HG03039 (cell line): ENCODE measurements at regions not wholly inside any gene's neighbourhood (a gene's known extent, or its start where the extent isn't known, plus 50 kb on each side); places are given as distances from the start of the nearest gene placed in this dataset.
A peak's percentile ranks its signal among the peaks of the same experiment; 100 is the strongest.

Experiments
- ATAC-seq: cut with Tn5 transposase; IDR thresholded peaks from one replicate; pipeline ENCODE4 v1.9.1; 2021; ENCODE audit warnings: mild to moderate bottlenecking, moderate library complexity; ENCODE audit not compliant: unreplicated experiment

DNA sequence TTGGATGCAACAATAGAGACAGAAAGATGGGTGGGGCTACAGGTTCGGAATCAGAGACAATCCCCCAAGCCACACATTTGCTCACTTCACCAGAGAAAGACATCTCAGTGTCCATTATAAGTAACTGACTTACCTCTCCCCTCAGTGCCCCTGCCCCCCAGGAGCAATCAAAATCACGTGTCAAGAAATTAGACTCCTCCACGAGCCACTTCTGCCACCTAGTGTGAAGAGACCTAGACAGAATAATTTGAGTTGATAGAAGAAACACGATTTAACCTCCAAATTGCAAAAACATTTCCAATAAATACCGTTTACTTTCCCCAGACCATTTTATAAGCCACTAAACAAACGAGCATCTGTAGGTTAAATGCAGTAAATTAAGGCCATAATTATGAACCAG lies 123.2 kb downstream of the SLC30A10 start:
- ATAC-seq = no peak

DNA sequence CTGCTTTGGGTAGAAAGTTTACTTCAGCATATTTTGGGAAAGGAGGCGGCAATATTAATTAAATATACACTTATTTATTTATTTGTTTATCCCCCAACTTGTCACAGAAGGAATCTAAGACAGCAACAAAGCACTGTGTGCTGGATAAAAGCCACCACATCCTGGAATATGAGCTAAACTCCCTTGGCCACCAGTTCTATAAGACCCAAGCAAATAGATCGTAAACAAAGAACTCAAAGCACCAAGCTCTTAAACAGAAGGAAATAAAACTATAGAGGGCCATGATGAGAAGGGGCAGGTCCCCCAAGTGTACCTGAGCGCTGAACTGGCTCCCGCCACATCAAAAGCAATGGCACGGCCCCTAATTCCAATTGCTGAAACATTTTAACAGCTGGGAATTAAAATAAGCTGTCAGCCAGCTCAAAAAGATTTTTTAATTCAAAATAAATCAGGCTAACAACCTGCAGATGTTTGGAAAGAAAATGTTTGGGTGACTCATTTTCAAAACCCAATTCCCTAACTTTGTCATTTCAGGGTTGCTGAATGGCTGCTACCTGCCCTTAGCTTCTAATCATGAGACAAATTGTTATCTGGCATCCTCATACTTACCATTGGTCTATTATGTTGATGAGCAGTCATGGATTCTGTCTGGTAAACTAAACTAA lies 127.1 kb downstream of the SLC30A10 start:
- ATAC-seq = no peak

DNA sequence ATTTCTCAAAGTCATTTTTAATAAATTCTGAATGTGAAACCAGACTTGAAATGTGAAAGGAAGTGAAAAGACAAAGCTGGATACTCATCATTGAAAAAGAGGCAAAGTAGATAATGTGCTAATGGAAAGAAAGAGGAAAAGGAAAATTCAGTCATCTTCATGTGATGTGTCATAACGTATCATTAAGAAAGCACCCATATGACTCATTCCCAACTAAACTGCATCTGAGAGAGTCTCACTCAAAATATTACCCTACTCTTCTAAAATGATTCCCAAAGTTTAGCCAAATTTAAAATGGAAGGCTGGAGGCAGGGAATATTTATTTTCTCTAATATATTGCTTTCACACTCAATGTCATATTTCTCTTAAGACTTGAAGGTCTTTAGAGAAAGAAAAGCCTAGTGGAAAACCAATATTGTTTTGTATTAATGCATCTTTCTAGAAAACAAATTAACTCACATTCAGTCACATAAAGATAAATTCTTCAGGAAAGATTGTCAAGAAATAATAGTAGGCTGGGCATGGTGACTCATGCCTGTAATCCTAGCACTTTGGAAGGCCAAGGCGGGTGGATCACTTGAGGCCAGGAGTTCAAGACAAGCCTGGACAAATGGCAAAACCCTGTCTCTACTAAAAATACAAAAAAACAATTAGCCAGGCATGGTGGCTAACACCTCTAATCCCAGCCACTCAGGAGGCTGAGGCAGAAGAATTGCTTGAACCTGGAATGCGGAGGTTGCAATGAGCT lies 129.9 kb downstream of the SLC30A10 start:
- no peak for ATAC-seq

DNA sequence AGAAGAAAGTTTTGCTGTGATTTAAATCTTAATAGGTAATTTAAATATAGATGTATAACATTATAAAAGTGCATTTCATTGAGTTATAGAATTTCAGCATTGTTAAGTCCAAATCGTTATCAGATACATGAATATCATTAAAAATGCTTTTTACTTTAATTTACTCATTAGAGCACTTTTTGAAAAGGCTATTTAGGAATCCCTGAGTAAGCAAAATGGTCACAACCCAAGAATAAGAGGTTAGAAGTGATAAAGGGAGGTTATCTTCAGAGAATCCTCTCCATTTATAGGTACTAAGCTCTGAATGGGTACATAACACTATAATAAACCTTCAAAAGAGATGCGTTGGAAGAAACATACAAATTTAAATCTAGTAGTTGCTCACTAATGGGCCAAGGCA lies 130.7 kb downstream of the SLC30A10 start:
- no peak for ATAC-seq

DNA sequence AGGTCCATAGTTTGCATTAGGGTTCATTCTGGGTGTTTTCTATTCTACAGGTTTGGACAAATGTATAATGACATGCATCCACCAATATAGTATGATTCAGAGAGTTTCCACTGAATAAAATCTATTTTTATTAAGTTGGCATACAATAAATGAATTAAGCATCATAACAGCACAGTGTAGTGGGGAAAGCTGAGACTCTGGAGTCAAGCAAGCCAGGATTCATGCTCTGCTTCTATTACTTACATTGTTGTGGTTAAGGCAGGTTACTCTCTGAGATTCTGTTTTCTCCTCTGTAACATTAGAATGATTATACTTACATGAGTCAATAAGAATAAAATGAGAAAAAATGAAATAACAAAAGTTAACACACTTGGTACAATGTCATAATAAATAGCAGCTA lies 131.3 kb downstream of the SLC30A10 start:
- no peak for ATAC-seq

DNA sequence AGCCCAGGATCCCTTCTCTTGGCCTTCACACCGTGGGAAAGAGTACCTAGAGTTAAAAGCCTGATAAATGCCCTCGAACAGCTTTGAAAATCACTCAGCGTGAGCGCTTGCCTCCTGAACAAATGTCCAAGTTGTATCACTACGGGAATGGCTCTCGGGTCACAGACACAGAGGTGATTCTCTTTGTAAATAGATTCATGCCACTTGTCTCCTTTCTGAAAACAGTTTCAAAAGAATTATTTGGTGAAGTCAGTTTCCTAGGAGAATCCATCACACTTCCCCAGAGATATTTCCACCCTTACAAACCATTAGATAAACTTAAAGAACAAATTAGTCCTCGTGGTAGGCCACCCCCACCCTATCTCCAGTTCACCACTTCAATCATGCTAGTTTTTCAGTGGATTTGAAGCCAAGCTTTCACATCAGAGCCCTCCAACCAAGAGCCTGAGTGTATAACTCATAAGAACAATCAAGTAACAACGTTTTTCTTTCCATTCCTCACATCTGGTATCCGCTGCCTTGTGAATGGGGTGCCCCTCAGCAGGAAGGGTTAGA lies 132.9 kb downstream of the SLC30A10 start:
- ATAC-seq = no peak

DNA sequence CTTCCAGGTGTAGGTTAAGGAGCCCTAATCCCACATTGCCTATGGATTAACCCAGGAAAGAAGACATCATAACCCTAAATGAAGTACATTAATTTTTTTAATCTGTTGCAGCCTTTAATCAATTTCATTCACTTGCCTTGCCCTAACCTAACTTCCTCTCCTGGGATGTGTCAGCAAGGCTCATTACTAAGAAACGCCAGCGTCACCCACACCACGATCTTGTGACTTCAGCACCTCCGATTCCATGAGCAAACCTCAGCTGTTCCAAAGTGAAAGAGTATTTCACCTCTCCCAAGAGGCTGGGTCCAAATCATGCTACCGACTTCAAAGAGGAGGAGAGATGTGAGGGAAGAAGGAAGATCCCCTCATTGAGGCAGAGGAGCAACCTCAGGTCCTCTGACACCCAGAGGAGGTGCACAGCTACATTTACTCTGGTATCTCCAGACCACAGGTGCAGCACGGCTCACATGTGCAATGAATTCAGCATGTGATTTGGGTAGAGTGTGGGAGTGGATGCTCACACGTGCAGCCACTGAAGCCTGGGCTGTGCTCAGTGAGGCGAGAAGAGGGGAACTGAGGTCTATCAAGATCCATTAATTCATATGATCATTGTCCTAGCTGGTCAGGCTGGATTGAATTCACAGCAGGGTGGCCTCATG lies 134.1 kb downstream of the SLC30A10 start:
- peak; percentile 74 for ATAC-seq

DNA sequence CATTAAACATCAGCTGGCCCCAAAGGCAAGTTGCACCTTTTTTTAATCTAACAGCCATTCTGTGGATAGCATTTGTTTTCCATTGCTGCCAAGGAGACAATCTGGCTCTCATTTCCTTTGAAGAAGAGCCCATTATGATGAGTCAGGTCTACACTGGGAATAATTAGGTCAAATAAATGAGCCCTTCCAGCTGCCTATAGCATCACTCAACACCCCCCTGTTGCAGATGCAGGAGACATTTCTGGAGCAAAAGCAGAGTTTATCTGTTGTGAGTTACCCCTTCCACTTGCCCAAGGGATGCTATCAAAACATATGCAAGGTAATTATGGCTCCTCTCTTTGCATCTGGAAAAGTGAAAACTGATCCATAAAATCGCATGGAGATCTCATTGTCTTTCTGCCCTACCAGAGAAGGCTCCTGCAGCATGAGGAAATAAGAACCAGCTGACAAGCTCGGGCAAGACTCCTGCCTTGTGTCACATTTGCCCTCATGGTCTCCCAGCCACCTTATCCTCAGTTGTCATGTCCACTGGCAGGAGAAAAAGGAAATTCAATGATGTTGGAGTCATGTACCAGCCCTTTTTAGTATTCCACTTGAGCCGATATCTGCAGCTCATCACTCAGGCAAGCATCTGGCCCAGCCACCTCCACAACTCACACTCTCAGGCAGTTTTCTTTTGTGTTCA lies 135.9 kb downstream of the SLC30A10 start:
- ATAC-seq = no peak

DNA sequence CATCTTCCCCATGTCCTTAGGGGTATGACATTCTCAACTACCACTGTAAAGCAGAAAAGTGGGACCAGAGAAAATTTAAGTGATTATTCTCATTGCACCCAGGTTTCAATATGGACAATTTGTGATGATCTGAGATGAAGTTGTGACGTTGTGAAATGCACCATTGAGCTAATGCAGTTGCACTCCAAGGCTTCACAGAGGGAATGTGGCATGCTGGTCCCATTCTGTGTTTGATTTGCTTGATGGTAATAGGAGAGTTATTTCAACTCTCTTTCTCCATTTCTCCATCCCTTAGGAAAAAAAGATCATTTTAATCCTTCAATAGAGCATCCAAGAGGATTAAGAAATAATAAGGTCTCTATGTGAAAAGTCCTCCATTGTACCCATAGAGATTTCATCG lies 136.6 kb downstream of the SLC30A10 start:
- no peak for ATAC-seq

DNA sequence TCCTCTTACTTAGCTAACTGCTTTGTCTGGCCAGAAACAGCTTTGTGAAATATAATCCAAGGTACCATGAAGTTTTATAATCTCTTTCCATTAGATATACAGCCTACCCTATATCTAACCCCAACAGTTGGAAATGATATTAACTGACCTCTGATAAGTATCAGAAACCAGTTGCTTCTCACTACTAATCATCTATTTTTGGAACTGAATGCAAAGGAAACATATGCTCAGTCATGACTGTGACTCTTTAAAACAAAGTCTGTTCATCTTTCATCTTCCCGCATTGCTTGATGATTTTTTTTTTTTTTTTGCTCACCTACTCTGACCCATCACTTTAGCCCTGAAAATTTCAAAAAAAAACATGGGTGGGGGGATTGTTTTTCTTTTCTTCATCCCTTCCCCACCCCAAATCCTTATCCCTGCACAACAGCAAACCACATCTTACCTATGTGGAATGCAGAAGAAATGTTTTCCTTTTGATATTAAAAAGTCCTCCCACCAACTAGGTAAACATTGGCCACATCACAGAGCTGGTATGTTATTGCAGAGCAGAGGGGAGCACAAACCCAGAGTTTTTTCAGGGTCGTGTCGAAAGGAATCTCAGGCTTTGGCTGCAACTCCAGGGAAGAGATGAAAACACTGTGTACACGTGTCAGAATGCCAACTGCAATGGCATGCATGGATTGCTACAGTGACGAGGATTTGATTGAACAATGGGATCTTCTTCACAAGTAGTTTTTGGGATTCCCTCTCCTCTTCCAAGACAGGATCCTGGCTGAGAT lies 137.3 kb downstream of the SLC30A10 start:
- ATAC-seq = no peak

DNA sequence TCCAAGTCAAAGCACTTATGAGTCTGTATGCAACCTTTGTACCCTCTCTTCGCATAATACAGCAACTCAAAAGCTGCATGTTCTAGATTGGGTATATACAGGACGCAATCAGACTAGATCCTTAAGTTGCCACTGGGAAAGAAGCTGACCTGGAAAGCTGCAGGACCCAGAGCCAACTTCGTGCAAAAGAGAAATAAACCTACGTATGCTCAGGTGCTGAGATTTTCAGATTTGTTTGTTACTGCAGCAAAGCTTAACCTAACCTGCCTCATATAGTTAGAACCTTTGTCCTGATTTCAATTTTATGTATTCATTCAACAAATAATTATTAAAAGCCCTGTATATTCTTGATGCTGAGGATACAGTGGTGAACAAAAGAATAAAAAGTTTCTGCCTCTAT lies 139.7 kb downstream of the SLC30A10 start:
- no peak for ATAC-seq

DNA sequence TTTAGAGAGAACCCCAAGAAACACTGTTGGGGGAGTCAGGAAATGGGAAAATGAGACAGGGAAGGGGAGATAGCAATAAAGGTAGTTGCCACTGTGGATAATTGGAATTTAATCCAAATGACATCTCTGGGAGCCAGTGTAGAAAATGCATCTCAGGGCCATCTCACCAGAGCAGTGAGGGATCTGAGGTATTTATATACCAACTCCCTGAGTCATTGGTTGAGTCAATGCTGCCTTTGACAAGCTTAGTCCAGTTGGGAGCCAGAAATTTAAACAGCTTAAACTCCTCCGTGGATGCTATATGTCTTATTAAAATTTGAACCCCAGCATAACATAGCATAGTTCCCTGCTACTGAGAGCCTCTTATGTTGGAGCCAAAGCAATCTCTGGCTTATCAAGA lies 140.3 kb downstream of the SLC30A10 start:
- no peak for ATAC-seq

DNA sequence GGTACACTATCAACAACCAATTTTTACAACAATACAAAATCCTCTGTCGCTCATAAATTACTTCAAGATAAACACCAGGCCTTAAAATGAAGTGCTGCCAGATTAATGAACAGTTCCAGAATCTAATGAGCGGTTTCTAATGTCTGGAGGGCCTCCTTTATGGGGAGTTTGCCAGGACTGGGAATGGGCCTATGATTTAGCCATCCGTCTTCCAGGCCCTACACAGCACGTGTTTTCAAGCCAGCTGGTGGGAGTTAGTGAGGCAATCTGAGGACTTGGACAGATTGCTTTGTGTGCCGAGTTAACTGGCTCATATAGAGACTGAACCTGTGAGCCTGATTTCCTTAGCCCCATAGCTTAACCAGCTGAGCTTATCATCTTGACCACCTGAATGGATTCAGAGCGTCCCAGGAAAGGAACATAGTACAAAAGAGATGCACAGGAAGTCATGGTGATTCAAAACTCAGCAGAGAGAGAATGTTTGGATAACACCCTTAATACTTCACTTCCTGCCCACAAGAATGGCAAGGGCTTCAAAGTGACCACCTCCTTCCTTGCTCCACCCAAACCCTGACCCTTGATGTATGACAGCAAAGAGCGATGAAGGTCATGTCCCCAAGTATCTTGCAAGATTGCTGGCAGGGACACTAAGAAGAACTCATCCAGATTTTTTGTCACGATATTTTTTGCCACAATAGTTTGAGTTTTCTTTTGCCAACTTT lies 143.5 kb downstream of the SLC30A10 start:
- ATAC-seq = no peak

DNA sequence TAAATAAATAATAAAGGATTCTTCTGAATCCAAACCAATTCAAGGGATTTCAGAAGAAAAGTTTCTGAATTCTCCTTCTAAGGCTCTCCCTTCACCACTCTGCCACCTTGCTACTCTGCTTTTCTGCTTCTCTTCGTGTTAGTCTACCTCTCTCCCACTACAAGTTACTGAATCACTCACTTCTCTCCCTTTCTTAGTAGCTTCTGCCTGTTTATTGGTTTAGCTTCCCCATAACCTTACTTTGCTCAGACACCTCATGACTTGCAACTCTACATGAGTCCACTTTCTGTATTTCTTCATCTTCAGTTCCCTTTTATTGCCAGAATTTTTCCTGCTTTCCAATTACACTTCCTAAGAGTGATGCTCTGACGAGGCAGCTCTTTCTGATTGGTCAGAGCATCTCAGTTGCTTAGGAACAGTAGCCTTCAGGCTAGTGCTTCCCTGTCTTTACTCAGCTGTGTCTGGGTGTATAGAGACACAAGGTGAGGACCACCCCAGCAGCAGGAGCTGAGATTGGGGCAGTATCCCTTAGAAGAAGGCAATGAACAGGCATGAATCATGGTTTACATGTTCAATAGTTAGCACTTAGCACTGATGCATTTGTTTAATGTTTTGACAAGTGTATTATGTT lies 144.6 kb downstream of the SLC30A10 start:
- peak; percentile 67 for ATAC-seq

DNA sequence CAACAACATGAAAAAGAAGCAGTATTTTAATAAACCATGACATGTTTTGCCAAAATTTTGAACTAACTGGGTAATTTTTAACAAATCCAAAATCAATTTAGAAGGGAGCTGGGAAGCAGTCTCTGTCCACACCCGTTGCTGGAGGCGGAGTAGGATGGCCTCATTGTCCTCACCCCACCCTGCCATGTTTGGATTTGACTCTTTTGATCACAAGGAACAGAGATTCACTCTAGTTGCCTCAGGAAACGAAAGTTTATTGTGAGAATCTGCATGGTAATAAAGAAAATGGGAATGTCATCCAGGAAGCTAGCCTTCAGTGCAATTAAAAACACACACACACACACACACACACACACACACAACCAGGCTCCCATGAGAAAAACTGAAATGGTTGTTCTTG lies 145.4 kb downstream of the SLC30A10 start:
- no peak for ATAC-seq

DNA sequence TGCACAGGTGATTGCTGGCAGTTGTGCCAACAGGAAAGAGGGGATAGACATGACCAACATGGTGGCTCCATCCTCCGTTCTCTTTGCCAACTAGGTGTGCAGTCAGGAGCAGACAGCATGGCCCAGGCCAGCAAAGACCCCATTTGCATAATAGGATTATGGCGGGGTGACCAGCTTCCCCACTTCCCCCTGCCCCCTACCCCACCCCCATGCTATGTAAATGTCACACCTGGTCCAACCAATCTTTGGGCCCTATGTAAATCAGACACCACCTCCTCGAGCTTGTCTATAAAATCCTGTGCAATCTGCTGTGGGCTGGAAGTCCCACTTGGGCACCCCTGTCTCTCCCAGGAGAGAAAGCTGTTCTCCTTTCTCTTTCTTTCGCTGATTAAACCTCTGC lies 146.0 kb downstream of the SLC30A10 start:
- ATAC-seq = no peak

DNA sequence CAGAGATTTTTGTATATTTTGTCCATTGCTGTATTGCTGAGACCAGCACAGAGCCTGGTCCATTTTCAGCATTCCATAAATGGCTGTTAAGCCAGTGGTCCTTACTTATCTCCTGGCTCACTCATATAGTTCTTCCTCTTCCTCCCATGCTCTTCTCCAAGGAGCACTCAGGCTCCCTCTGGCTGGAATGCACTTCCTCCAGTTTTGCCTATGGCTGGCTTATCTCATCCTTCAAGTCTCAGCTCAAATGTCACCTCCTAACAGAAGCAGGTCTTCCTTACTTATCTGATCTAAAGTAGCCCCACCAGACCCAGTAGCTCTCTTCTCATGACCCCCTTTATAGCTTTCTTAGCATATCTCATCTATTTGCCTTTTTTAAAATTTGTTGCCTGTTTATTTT lies 146.9 kb downstream of the SLC30A10 start:
- no peak for ATAC-seq

DNA sequence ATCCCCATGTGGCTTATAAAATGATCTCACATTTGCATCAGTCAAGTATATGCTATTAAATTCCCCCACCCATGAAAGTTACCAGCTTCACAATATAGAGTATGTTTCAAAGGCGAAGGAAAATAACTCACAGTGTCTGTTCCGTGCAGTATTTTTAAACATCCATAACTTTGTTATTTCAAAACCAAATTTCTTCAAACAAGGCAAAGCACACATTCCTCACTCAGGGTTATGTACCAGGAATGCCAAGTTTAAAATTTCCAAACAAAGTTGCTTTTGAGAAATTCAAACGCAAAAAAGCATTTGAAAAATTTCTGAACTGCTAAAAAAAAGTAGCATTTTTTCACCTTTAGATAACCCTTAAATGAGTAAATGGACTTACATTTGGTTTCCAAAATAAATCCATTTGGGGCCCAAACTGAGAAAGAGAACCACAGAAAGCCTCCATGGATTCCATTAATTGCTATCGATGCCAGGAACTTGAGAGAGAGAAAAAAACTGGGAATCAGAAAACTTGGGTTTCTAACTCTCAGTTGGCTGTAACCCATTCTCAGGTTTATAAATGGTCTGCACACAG lies 149.5 kb downstream of the SLC30A10 start:
- no peak for ATAC-seq

DNA sequence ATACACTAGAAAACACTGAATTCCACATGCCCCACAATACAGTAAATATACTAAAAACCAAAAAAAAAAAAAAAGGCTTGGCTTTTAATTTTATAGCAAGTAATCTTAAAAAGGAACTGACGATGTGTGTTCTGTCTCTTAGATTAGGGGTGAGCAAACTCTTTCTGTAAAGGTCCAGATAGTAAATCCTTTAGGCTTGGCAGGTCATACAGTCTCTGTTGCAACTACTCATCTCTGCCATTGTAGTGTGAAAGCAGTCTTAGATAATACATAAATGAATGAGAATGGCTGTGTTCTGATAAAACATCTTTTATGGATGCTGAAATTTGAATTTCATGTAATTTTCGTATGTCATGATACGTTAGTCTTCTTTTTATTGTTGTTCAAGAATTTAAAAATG lies 150.2 kb downstream of the SLC30A10 start:
- ATAC-seq = no peak
